Lung (tissue), 11 donors: ENCODE measurements at regions not wholly inside any gene's neighbourhood (a gene's known extent, or its start where the extent isn't known, plus 50 kb on each side); places are given as distances from the start of the nearest gene placed in this dataset.
A peak's percentile ranks its signal among the peaks of the same experiment; 100 is the strongest.

Experiments used
- ATAC-seq: fragments of 200-7000 bp; cut with Tn5 transposase; one replicate; pipeline ENCODE4 v1.9.1; 2020; ENCODE audit warnings: moderate number of reproducible peaks; ENCODE audit not compliant: insufficient read depth, low FRiP score
- DNase-seq, 3 donors: peaks; one replicate each; pipeline ENCODE4 v3.0.0-alpha.2; 2013 to 2017
- H3K27ac ChIP-seq, 2 donors: one replicate each; pipeline ENCODE4 v1.5.1; 2013; ENCODE audit warnings: mild to moderate bottlenecking in 2 of 2, moderate library complexity in 2 of 2, control low read depth in 1 of 2, inconsistent platforms in 1 of 2, low read depth in 1 of 2, low read length in 1 of 2
- H3K27me3 ChIP-seq, 3 donors: one replicate each; pipeline ENCODE4 v1.5.1; 2013; ENCODE audit warnings: low read length in 2 of 3; ENCODE audit not compliant: control insufficient read depth in 3 of 3, insufficient read depth in 3 of 3
- H3K36me3 ChIP-seq, 4 donors: one replicate each; pipeline ENCODE4 v1.5.1; 2013; ENCODE audit warnings: low read length in 4 of 4, mild to moderate bottlenecking in 1 of 4, moderate library complexity in 1 of 4; ENCODE audit not compliant: control insufficient read depth in 4 of 4, insufficient read depth in 4 of 4
- H3K4me1 ChIP-seq, 5 donors: one replicate each; pipeline ENCODE4 v1.5.1; 2013; ENCODE audit warnings: low read length in 5 of 5, mild to moderate bottlenecking in 2 of 5, moderate library complexity in 1 of 5; ENCODE audit not compliant: control insufficient read depth in 5 of 5, insufficient read depth in 5 of 5
- H3K4me3 ChIP-seq: one replicate; pipeline ENCODE4 v1.5.1; 2013; ENCODE audit warnings: mild to moderate bottlenecking, control low read depth, moderate library complexity
- H3K9ac ChIP-seq, 2 donors: one replicate each; pipeline ENCODE4 v1.5.1; 2013; ENCODE audit warnings: low read length in 2 of 2, control low read depth in 1 of 2; ENCODE audit not compliant: insufficient read depth in 1 of 2
- H3K9me3 ChIP-seq, 4 donors: one replicate each; pipeline ENCODE4 v1.5.1; 2013; ENCODE audit warnings: low read length in 3 of 4, mild to moderate bottlenecking in 1 of 4, moderate library complexity in 1 of 4; ENCODE audit not compliant: control insufficient read depth in 4 of 4, insufficient read depth in 3 of 4
- CTCF ChIP-seq: IDR thresholded peaks from 2 replicates; pipeline ENCODE4 v1.5.1; 2012; ENCODE audit warnings: mild to moderate bottlenecking; ENCODE audit errors: control extremely low read depth, extremely low read depth
- WGBS, 2 donors: extraction: QIAGEN DNeasy Blood & Tissue Kit; methylation state at CpG; one replicate each; pipeline ENCODE4 v1.1.7; 2013; 5-methylcytosine and 5-hydroxymethylcytosine counted together
- donor health status: control.
- donor health status: control.
- donor health status: Bipolar disorder and iron deficiency.
- donor health status: healthy.
- donor health status: DM: yes; HTN: yes; CAD: no.

GRCh38 chr18:45416168-45416567 is 199.1 kb upstream of the SLC14A2 start:
- no peaks in the 10 kb centered on the region for H3K9me3 ChIP-seq
- ATAC-seq (no peak), DNase-seq (peak in 2 of 3 donors; percentile 18 to 26)
- H3K36me3 ChIP-seq, result no peaks in the 10 kb centered on the region
- no peak for TF ChIP-seq CTCF
- 44 to 45% methylated on average over 5 of the region's 5 CpGs for WGBS, 2 donors
- no peak overlapping the region for H3K4me3 ChIP-seq
- no peak overlapping the region for H3K27ac ChIP-seq
- no peaks in the 10 kb centered on the region for H3K27me3 ChIP-seq
- no peaks in the 10 kb centered on the region for H3K4me1 ChIP-seq
- no peak overlapping the region for H3K9ac ChIP-seq

- Histone ChIP-seq H3K27ac (no peak overlapping the region), H3K36me3 (no peaks in the 10 kb centered on the region), H3K4me3 (no peak overlapping the region), H3K4me1 (no peaks in the 10 kb centered on the region), H3K9me3 (no peaks in the 10 kb centered on the region), H3K9ac (no peak overlapping the region), H3K27me3 (no peaks in the 10 kb centered on the region)
- DNase-seq, result no peak
- no peak for ATAC-seq
- 57 to 60% methylated on average over 3 of the region's 3 CpGs for WGBS, 2 donors
- TF ChIP-seq CTCF, result no peak
Observed at GRCh38 chr18:45417392-45417791, 197.9 kb upstream of the SLC14A2 start.

- ATAC-seq (no peak), DNase-seq (no peak)
- peaks cover 0 to 1% (median 0%) of the 10 kb centered on the region in 4 donors for H3K9me3 ChIP-seq
- no peak overlapping the region for H3K9ac ChIP-seq
- no peak for TF ChIP-seq CTCF
- H3K4me3 ChIP-seq, result no peak overlapping the region
- no peaks in the 10 kb centered on the region for H3K36me3 ChIP-seq
- H3K4me1 ChIP-seq, result no peaks in the 10 kb centered on the region
- H3K27me3 ChIP-seq, result no peaks in the 10 kb centered on the region
- H3K27ac ChIP-seq, result no peak overlapping the region
Observed at GRCh38 chr18:45423659-45424058, 191.6 kb upstream of the SLC14A2 start.

- no peak for DNase-seq
- ATAC-seq, result no peak
- Histone ChIP-seq H3K4me3 (no peak overlapping the region), H3K9ac (no peak overlapping the region), H3K27me3 (no peaks in the 10 kb centered on the region), H3K36me3 (no peaks in the 10 kb centered on the region), H3K9me3 (peaks cover 0 to 1% (median 0%) of the 10 kb centered on the region in 4 donors), H3K27ac (no peak overlapping the region), H3K4me1 (no peaks in the 10 kb centered on the region)
- TF ChIP-seq CTCF, result no peak
Observed at GRCh38 chr18:45430041-45430440, 185.2 kb upstream of the SLC14A2 start.
